Kidney tubule cell (primary cell): ENCODE measurements at regions not wholly inside any gene's neighbourhood (a gene's known extent, or its start where the extent isn't known, plus 50 kb on each side); places are given as distances from the start of the nearest gene placed in this dataset.

Experiments
- DNase-seq: peaks from one replicate; pipeline ENCODE4 v3.0.0-alpha.2; 2018; ENCODE audit warnings: low spot score

DNA sequence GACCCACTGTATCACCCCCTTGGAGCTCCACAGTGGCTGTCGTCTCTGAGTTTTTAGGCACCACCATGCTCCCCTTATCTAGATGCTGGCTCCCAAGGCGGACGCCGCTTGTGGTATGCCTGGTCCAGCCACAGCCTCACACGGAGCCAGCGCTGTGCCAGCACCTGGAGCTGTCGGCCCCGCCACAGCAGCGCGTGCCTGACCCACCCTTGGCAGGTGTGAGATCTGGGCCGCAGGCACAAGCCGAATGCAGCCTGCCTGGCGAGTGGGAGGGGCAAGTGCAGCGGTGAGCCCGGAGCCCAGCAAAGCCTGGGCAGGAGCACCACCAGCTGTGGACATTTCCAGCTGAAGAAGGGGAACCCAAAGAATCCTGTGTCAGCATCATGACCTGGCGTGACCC lies 91.9 kb upstream of the BACE2 start:
- no peak for DNase-seq

DNA sequence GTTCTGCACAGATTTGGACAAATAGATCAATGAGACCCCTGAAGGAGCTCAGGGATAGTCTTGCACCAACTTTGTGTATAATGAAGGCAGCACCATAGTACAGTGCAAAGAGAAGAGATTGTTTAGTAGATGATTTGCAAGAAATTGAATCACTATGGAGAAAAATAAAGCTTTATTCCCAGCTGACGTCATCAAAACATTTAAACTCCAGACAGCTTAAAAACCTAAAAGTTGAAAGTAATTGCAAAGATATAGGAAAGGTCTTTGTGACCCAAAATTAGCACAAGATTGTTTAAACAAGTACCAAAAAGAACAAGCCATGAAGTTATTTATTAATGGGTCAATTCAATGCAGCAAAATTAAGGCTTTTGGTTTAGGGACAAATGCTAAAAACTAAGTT lies 88.8 kb upstream of the BACE2 start:
- no peak for DNase-seq

DNA sequence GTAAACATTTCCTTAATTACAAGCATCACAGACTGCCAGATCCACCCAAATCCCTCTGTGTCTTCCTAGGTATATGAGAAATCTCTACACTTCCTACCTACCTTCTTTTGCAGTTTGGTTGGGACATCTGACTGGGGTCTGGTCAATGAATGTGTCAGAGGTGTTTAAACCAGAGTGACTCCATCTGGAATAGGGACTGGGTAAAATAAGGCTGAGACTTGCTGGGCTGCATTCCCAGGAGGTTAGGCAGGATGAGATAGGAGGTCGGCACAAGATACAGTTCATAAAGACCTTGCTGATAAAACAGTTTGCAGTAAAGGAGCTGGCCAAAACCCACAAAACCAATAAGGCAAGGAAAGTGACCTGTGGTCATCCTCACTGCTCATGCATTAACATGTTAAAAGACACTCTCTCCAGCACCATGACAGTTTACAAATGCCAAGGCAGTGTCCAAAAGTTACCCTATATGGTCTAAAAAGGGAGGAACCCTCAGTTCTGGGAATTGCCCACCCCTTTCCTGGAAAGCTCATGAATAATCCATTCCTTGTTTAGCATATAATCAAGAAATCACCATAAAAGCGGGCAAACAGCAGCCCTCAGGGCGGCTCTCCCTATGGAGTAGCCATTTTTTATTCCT lies 87.4 kb upstream of the BACE2 start:
- DNase-seq, result no peak

DNA sequence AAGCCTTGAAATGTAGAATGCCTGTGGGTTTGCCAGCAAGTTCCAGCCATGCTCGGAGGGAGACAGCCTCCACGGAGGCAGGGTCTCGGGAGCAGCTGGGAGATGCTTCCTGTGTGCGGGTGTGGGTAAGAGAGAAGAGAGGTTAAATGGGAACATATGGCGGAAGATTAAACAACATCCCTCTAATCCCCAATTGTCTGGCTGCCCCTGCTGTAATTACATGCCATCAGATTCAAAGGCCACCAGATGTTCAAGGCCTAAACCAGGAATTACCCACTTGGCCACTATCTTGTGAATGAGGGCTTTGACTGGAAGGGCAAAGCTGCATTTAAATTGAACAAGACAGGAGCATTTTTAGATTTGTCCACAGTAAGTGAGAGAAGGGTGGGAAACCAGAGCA lies 81.4 kb upstream of the BACE2 start:
- no peak for DNase-seq

DNA sequence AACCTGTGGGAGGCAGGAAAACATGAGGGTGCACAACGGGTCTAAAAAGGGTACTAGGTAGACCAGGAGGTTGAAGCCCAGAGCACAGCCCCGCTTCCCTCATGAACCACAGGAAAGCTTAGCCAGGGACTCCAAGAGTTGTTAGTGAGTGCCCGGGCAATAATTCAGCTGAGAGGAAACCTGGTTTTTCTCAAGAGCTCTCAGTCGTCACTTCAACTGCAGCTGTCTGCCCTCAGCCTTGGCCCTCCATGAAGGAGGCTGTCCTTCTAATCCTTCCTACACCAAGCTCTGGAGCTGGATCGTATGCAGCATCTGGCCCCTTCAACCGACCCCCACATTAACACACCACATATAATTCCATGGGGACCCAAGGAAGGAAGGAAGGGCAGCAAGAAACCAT lies 77.0 kb upstream of the BACE2 start:
- DNase-seq, result no peak

DNA sequence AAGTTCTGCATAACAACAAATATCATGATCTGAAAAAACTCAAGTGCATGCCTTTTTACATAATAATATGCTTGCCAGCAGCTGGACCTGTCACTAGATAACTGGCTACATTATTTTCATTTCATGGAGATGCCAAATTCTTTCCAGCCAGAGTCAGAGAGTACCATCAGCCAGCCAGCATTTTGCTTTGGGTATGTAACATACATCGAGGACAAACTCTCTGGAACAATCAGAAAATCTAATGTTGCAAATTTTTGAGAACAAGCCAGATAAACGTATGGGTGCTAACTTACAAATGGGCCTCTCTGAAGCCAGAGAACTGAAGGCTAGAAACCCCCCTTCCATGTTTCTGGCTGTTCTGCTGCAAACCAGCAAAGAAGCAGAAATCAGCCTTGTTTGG lies 76.3 kb upstream of the BACE2 start:
- DNase-seq, result no peak

DNA sequence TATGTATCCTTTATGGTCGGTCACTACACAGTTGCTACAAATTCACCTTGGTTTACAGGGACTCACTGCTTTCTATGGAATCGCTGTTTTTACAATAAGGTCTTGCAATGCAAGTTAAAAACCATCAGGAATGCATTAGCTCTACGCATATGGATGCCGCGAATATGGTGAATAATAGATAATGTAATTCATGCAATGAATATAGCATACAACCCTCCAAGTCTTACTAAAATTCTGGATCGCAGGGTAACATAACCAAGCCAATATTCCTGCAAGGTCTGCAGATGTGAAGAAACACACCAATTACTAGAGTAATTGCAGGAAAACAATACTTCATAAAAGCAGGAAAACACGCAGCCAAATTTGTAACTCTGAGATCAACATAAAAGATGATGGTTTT lies 75.6 kb upstream of the BACE2 start:
- no peak for DNase-seq

DNA sequence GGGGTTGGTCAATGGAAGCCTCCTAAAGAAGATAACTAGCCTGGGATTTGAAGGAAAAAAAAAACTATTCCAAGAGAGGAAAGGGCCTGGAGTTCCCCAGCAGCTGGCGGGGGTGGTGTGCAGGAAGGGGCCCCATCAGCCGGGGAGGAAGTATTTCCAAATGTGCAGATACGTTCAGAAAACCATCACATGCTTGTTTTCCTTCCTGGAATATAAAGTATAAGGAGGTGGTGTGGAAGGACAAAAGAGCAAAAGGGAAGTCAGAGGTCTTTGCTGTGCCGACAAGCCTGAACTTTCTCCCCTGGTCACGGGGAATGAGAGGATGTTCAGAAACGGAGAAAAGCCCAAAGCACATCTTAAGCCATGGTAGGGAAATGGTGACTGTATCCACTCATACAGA lies 72.0 kb upstream of the BACE2 start:
- DNase-seq, result no peak

DNA sequence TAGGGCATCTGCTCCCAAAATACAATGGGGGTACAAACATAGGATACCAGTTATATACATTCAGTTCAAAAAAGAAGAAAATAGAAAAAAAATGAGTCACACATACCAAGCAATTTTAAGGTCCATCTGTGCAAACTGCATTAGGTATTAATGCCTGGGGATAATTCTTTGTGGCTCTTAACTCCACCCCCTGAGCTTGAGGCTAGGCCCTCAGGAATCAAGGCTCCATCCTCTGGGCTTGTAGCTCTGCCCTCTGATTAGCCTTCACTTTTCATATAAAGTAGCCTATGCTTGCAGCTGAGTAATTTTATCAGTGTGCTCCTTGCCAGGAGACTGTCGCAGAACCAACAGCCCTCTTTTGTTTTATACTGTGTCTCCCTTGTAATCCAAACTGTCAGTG lies 69.9 kb upstream of the BACE2 start:
- DNase-seq, result no peak

DNA sequence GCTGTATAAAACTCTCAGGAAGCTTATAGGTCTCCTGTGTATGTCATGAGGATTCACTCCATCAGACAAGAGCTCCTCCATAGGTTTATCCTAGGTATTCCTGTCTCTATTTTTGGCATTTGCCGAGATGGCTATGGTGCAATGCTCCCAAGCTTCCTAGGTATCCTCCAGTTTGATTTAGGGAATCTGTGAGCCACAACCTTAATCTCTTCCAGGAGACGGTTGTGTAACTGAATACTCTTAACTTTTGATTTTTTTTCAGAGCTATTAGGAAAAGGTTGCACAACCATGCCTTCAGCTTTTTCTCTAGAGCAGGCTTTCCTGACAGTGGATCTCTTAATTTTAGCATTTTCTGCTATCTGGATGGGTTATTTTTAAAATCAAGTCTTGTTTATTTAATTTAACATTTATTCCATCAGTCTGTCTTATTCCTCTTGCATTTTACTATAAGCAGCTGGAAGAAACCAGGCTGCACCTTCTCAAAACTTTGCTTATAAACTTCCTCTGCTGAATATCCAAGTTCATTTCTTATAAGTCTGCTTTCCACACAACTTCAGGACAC lies 69.4 kb upstream of the BACE2 start:
- no peak for DNase-seq

DNA sequence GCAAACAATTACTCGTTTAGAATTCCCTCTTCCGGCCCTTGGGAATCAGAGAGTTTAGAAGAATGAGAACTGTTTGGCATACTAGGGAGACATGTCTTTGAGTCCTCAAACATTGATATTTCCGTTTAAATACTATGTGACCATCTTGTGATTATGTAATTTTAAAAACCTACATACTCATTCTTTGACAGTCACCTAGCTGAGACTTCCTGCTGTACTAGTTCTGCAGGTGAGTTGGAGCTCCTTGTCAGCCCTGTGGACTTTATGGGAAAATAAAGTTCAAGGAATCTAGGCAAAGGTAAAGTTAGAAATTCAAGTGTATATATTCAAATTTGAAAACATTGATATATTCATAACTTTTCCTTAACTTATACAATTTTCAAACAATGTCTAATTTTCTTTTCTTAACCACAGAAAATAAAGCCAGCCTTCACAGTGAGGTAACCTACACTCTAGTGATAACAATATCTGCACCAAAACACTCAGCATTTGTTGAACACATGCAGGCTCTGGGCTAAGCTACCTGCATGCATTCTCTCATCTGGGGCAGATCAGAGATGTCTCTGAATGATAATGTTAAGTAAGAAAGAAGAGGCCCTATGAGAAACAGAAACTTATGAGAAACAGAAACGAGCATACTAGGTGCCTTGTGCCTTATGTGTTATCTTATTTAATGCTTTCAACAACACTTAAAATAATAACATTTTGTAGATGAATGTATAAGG lies 67.0 kb upstream of the BACE2 start:
- no peak for DNase-seq

DNA sequence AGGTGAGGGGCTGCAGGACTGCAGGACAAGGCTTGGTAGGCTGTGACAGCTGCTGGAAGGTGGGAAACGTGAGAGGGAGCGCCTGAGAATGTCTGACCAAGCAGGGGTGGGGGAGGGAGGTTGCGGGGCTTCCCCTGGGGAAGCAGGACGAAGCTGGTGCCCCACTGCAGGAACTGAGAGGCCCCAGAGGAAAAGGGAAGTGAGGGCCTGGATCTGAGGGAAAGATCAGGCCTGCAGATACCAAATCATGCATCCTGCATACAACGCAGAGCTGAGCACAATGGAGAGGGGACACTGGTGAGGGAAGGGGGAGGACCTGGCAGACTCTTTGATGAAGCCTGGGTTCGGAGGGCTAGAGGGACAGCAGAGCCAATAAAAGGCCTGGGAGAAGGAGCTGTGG lies 65.7 kb upstream of the BACE2 start:
- DNase-seq, result no peak

DNA sequence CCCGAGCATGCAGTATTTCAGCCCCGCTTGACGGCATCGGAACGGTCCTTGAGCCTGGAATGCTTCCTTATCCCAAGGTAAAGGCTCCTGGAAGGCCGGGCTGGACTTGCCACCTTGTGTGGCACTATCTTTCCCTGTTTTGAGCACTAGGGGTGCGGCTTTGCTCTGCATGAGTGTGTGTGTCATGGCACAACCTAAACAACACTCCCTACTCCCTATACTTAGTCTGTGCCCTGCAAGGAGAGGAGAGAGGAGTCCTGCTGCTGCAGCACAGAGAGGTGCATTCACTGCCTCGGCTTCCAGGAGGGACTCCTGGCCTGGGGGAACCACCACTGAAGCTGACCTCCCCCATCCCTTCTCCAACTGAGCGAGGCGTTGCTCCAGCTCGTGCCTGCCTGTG lies 60.4 kb upstream of the BACE2 start:
- no peak for DNase-seq

DNA sequence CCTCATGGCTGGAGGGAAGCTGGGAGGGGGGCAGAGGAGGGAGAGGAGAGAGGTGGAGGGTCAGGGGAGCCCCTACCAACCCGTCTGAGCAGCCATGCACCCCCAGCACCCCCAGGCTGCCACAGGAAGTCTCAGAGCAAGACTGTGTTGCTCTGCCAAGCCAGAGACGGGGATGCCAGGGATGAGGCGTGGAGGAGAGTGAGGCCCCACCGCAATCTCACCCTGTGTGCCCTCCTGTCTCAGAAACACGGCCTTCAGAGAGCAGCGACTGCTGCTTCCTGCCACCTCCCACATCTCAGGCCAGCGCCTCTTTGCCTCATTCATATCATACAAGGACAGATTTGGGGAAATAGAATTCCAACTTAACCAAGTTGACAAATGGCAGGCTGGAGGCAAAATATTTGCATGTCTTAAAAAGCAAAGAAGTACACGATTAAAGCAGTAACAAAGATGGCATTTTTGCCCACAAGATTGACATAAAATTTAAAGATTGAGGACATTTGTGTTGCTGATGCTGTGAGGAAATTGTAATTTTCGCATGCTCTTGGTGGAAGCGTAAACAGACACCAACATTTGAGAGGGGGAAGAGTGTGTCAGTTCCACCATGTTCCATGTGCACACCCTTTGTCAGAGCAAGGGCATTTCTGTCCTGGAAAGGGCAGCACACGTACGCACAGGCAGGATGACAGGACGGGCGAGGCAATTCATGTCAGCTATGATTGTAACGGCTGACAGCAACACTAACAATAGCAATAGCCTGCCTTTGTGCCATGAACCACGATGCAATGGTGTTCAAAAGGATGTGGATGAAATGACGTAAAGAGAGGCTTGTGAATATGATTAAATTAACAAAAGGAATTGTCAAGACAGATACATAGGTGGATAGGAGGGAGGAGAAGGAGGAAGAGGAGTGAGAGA lies 59.0 kb upstream of the BACE2 start:
- no peak for DNase-seq

DNA sequence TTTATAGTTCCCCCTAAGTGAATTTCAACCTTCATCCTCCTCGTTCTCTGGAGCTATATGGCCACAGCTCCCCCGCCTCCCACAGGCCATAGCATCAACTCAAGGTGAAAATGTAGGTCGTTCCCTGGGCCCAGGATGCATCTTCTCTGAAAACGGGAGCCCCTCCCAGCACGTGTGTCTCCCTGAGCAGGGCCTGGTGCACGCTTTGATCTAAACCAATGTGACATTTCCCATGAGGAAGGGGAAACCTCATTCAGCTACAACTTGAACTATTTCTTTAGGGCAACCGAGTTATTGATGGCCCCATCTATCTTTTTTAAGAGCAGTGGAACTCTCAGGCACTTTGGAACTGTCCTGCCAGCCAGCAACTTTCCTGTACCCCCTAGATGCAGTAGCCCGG lies 57.8 kb upstream of the BACE2 start:
- DNase-seq, result no peak

DNA sequence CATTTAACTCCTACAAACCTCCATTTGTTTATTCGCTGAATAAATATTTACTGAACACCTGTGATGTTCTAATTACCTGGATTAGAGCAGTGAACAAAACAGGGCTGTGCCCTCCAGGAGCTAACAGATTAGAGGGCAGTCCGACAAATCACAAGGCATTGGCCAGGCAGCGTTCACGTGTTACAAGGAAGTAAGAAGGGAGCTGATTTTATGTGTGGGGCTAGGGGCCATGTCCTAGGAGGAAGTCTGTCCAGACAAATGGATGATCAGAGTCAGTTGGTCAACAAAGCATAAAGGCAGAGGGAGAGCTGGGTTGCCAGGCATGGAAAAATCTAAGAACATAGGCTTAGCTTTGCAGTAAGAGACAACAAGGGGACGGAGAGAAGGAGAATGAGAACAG lies 57.3 kb upstream of the BACE2 start:
- no peak for DNase-seq

DNA sequence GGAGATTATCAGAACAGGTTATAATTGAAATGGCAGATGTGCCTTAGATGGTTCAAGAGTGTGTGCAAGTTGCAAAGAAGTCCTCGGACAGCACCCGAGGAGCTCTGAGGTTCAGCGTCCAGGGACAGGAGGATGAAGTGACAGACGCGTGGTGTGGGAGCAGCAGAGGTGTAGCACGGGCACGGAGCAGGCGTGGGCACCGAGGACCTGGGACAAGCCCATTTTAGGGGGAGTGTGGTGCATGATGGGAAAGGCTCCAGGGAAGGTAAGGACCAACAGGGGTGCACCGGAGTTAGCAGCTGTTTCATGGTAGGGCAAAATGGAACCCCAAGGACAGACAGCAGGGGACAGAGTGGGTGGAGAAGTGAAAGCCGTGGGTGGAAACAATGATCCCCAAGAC lies 56.3 kb upstream of the BACE2 start:
- DNase-seq, result no peak

DNA sequence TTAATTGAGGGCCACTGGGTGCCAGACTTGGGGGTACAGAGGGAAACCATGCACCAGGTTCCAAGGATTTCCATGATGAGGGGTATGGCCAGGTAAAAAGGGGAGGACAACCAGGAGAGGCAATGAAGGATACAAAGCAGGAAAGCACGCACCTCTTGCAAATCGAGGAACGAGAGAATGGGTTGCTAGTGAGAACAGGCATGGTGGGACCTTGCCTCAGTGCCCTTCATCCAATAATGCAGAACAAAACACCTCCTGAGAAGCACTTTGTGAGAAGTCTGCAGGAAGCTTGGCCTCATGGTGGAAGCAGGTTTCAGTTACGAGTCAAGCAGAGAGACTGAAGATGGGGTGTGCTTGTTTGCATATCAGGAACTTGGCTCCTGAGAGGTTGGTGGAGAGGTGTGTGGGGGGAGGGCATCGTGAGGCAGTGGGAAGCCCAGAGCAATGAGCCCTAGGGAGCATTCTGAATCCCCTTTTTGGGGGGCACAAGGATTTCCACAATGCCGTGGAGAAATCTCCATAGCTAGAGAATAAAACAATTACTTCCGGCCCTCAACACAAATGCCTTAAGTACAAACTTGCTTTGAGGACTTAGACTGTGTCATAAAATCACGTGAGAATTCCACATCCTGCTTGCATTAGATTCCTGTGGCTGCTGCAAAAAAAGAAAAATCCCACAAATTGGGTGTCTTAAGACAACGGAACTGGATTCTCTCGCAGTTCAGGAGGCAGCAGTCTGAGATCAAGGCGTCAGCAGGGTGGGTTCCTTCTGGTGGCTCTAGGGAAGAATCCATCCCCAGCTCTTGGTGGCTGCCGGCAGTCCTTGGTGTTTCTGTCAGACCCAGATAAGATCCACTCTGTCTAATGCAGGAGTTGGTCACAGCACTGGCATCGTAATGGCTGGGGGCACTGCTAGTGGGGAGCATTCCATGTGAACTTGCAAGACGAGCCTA lies 54.9 kb upstream of the BACE2 start:
- DNase-seq, result peak; percentile 91

DNA sequence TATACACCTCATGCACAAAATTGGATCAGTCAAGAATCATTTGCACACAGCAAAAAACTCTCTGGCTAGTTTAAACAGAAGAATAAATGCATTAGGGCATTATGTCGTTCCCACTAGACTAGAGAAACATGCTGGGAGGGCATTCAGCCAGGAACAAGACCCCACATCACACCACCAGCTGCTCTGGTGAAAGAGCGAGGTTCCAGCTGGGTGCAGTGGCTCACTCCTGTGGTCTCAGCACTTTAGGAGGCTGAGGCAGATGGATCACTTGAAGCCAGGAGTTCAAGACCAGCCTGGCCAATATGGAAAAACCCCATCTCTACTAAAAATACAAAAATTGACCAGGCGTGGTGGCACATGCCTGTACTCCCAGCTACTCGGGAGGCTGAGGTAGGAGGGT lies 52.1 kb upstream of the BACE2 start:
- DNase-seq, result no peak
